Muscle of back (tissue), 3 donors: ENCODE measurements at regions not wholly inside any gene's neighbourhood (a gene's known extent, or its start where the extent isn't known, plus 50 kb on each side); places are given as distances from the start of the nearest gene placed in this dataset.
A peak's percentile ranks its signal among the peaks of the same experiment; 100 is the strongest.

ENCODE experiments used
- DNase-seq, 3 donors: peaks; one replicate each; pipeline versions ENCODE4 v3.0.0 to v3.0.0-alpha.2; 2013

- DNase-seq = no peak
These were observed 202.1 kb downstream of the NOVA1 start for GRCh38 chr14:26395726-26396125.

DNA sequence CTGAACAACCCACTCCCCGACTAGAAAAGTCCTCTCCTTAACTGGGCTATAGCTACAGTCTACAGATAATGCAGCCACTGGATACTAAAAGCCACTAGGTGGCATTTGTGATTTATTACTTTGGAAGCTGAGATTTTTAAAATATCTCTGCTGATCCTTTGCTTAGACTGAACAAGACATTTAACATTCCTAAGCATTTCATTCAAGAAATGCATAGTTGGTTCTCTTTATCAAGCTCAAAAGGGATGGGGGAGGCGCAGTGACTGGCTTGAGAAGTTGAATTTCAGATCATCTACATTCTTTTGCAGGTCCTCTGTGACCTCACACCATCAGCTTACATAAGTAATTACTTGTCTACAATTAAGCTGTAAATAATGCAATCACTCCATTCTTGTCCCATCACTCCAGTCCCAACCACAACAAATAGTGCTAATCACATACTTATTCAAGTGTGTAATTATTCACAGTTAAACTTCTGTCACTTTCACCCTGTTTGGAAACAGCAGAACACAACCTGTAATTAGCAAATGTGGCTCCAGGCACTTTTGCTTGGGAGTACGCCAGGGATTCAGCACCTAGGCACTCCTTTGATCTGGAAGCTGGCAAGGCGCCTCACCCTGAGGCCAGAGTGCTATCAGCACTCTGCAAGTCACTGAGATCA lies 203.6 kb downstream of the NOVA1 start:
- peak in 2 of 3 donors; percentile 17 to 18 for DNase-seq

GRCh38 chr14:26392498-26392897 lies 205.3 kb downstream of the NOVA1 start:
- DNase-seq = no peak

- DNase-seq = peak; percentile 23 to 60 (median 28)
These were observed 208.0 kb downstream of the NOVA1 start for GRCh38 chr14:26389646-26390508.

DNA sequence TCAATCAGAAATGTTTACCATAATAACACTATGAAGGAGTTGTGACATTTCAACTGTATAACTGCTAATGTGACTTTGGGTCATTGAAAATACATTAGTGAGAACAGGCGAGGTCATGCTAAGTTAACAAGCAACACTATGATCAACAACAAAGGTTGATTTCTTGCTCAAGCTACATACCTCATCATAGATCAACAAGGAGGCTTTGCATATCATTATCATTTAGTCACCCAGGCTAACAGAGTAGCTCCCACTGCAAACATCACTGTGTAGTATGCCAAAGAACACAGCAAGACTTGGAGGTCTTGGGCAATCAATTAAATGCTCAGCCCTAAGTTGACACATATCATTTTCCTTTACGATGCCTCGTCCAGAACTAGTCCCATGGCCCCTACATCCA lies 212.5 kb downstream of the NOVA1 start:
- DNase-seq = no peak

DNA sequence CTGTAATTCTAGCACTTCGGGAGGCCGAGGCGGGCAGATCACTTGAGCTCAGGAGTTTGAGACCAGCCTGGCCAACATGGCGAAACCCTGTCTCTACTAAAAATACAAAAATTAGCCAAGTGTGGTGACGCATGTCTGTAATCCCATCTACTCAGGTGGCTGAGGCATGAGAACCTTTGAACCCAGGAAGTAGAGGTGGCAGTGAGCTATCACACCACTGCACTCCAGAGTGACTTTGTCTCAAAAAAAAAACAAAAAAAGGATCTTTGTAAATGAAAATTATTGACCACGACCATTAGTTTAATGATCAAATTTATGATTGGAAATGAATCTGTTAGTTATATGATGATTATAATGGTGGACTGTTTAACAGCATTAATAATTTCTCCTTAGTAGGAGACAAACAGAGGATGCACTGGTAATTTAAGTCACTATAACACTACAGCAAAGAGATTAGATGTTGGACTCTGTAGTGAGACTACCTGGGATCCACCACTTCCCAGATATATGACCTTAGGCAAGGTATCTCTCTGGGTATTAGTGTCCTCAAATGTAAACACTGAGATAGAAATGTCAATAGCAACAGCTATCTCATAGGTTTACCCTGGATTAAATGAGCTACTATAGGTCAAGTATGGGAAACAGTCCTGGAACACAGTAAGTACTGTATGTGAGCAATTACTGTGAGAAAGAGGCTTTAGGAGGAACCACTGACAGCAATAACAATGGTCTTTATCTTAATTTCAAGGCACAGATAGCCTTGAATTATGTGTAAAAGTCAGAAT lies 214.7 kb downstream of the NOVA1 start:
- no peak for DNase-seq

- no peak for DNase-seq
These were observed 216.4 kb downstream of the NOVA1 start for GRCh38 chr14:26381405-26381804.

DNA sequence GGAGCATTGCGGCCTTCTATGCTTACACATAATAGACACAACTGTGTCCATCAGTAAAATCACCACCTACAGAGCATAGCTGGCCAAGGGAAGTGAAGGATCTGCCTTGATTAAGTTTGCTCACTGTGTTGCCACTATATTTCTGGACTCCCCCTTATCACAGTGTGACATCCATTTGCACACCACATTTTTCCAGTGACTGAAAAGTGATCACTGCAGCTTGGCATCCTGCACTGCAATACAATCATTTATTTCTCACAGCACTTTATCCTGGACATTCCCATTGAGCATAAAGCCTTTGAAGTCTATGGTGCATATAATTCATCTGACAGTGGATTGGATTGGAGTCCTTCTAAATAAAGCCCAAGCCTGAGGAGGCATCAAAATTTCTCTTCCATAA lies 217.2 kb downstream of the NOVA1 start:
- no peak for DNase-seq

DNA sequence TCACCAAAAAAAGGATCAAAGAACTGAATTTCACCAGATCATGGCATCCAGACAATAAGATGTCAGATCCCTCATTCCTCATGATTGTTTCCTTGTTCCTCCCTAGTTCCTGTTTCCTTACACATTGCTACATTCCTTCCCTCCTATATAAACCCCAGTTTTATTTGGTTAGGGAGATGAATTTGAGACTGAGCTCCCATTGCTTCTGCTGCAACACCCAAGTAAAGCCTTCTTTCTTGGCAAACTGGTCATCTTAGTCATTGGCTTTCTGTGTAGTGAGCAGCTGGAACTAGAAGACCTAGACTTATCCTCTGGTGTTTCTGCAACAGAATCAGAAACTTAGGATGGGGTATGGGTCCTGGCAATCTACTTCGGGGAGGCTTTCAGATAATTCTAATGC lies 217.9 kb downstream of the NOVA1 start:
- no peak for DNase-seq

GRCh38 chr14:26377150-26377549 lies 220.7 kb downstream of the NOVA1 start:
- no peak for DNase-seq

- DNase-seq = peak; percentile 25 to 71 (median 43)
These were observed 227.7 kb downstream of the NOVA1 start for GRCh38 chr14:26370115-26370514.

GRCh38 chr14:26363689-26364088 lies 234.1 kb downstream of the NOVA1 start:
- no peak for DNase-seq

DNA sequence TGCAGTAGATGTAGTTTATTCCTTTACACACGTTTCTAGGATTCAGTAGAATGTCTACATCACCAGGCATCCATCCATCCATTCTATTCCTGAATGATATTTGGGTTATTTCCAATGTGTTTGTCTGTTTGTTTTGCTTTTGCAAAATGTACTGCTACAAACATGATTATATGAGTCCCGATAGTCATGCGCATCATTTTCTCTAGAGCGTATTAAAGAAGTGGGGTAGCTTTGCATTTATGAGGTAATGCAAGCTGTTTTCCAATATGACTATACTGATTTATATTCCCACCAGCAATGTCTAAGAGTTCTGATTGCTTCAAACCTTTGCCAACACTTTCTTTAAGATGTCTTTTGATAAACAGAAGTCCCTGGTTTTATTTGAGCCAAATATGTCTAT lies 253.2 kb downstream of the NOVA1 start:
- peak; percentile 26 to 81 (median 30) for DNase-seq

GRCh38 chr14:26339381-26339780 lies 258.5 kb downstream of the NOVA1 start:
- no peak for DNase-seq

GRCh38 chr14:26338231-26338630 lies 259.6 kb downstream of the NOVA1 start:
- no peak for DNase-seq

DNA sequence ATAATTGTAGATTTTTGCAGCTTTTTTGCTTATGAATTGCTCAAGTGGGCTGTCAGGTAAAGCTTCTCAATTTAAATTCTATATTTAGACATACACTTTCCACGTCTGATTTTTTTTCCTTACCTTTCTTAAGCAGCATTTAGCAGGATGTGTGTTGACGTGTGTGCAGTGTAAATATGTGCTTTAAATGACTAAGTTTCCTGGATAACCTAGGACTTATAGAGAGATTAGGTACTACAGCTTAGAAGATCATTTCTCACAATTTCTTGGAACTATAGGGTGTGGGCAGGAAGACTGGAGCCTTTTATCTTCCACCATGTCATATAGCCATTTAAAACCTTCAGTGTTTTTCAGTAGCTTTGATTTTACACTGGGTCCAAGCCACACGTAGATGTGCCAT lies 263.5 kb downstream of the NOVA1 start:
- no peak for DNase-seq

DNA sequence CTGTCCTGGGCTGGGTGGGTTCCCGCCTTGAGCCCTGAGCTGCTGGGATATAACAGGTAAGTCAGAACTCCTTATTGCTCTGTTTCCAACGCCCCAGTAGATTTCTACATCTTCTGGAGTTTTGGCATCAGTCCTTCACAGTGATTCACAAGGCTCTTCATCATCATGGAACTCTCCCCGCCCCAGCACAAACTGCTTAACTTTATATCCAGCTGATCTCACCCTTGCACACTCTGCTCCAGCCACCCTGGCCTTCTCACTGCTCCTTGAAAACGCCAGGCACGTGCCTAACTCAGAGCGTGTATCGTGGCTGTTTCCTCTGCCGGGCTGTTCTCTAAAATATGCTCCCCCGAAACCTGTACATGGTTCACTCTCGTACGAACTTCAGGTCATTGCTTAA lies 264.9 kb downstream of the NOVA1 start:
- DNase-seq = no peak

GRCh38 chr14:26330982-26331381 lies 266.9 kb downstream of the NOVA1 start:
- no peak for DNase-seq

GRCh38 chr14:26328791-26329190 lies 269.0 kb downstream of the NOVA1 start:
- no peak for DNase-seq

- no peak for DNase-seq
These were observed 274.0 kb downstream of the NOVA1 start for GRCh38 chr14:26323869-26324268.

DNA sequence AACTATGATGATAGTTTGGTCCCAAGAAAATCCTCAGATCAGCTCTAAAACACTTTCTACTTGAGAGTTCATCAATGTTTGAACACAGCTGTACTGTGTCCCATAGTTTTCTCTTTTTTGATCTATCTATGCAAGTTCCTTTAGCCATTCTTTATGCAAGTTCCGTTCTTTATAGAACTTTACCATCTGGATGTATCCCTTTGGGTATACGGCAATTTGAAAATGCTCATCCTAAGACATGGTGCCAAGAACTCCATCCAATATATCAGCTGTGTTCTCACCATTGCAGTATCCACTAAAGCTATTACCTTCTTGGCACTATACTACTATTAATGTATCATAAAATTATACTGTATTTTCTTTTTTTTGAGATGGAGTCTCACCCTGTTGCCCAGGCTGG lies 276.9 kb downstream of the NOVA1 start:
- peak in 2 of 3 donors; percentile 13 to 64 for DNase-seq

GRCh38 chr14:26319139-26319864 lies 278.5 kb downstream of the NOVA1 start:
- no peak for DNase-seq
